ENCODE measurements at regions not wholly inside any gene's neighbourhood (a gene's known extent, or its start where the extent isn't known, plus 50 kb on each side); places are given as distances from the start of the nearest gene placed in this dataset.
"Not testable (repeated sequence)": the region's sequence is repeated elsewhere in the genome, so short reads cannot be mapped to it uniquely, and the experiment has no call there.

- H3K79me2 ChIP-seq (replicated peaks; ENCODE audit: insufficient read depth, low read length); H3F3A ChIP-seq (ENCODE audit: insufficient read depth, low read length, poor library complexity, severe bottlenecking); H3K27ac ChIP-seq (ENCODE audit: low read length); H3K4me2 ChIP-seq (ENCODE audit: low read length); H4K20me1 ChIP-seq (ENCODE audit: insufficient read depth); H3K36me3 ChIP-seq (ENCODE audit: insufficient read depth, low read length); H3K4me3 ChIP-seq (ENCODE audit: low read length); H3K9me2 ChIP-seq (ENCODE audit: insufficient read depth, low read length); H2AFZ ChIP-seq (ENCODE audit: low read depth, low read length); H3K9ac ChIP-seq (ENCODE audit: low read length); H3K9me3 ChIP-seq (ENCODE audit: low read length); H3K27me3 ChIP-seq (ENCODE audit: insufficient read depth, low read depth, low read length): not testable (repeated sequence)
Measured at GRCh38 chr4:102397056-102397455, 51.8 kb upstream of the SLC39A8 start.

- no peaks in the 10 kb centered on the region for H3K9me2 ChIP-seq (ENCODE audit: insufficient read depth, low read length)
Measured at GRCh38 chr4:102399021-102399420, 53.7 kb upstream of the SLC39A8 start.

GRCh38 chr4:102400898-102401297 lies 55.6 kb upstream of the SLC39A8 start:
- no peaks in the 10 kb centered on the region for H3K27me3 ChIP-seq (ENCODE audit: insufficient read depth, low read depth, low read length)
- TF ChIP-seq TAF1 (IDR thresholded peaks at IDR 0.05; ENCODE audit: low read depth): no peak
- H3F3A ChIP-seq (ENCODE audit: insufficient read depth, low read length, poor library complexity, severe bottlenecking): no peaks in the 10 kb centered on the region
- no peak overlapping the region for H3K9ac ChIP-seq (ENCODE audit: low read length)
- no peak overlapping the region for H3K27ac ChIP-seq (ENCODE audit: low read length)
- H3K4me3 ChIP-seq (ENCODE audit: low read length): no peak overlapping the region
- H3K9me2 ChIP-seq (ENCODE audit: insufficient read depth, low read length): no peaks in the 10 kb centered on the region
- H2AFZ ChIP-seq (ENCODE audit: low read depth, low read length): no peak overlapping the region
- H3K9me3 ChIP-seq (ENCODE audit: low read length): no peaks in the 10 kb centered on the region
- H3K79me2 ChIP-seq (replicated peaks; ENCODE audit: insufficient read depth, low read length): no peaks in the 10 kb centered on the region
- H3K36me3 ChIP-seq (ENCODE audit: insufficient read depth, low read length): no peaks in the 10 kb centered on the region
- H4K20me1 ChIP-seq (ENCODE audit: insufficient read depth): no peaks in the 10 kb centered on the region
- no peak overlapping the region for H3K4me2 ChIP-seq (ENCODE audit: low read length)

More at GRCh38 chr4:102399021-102399420, 53.7 kb upstream of the SLC39A8 start:
- TF ChIP-seq EP300 (conservative IDR thresholded peaks at IDR 0.05; ENCODE audit: poor library complexity, severe bottlenecking) (no peak), TAF1 (IDR thresholded peaks at IDR 0.05; ENCODE audit: low read depth) (no peak), MXI1 (conservative IDR thresholded peaks at IDR 0.05; ENCODE audit: poor library complexity, severe bottlenecking) (no peak), RAD21 (conservative IDR thresholded peaks at IDR 0.05) (no peak)
- no peak overlapping the region for H2AFZ ChIP-seq (ENCODE audit: low read depth, low read length)
- no peak overlapping the region for H3K9ac ChIP-seq (ENCODE audit: low read length)
- H3K79me2 ChIP-seq (replicated peaks; ENCODE audit: insufficient read depth, low read length): no peaks in the 10 kb centered on the region
- H3K27ac ChIP-seq (ENCODE audit: low read length): no peak overlapping the region
- H3F3A ChIP-seq (ENCODE audit: insufficient read depth, low read length, poor library complexity, severe bottlenecking): no peaks in the 10 kb centered on the region
- no peaks in the 10 kb centered on the region for H4K20me1 ChIP-seq (ENCODE audit: insufficient read depth)
- no peaks in the 10 kb centered on the region for H3K27me3 ChIP-seq (ENCODE audit: insufficient read depth, low read depth, low read length)
- no peaks in the 10 kb centered on the region for H3K9me3 ChIP-seq (ENCODE audit: low read length)
- H3K36me3 ChIP-seq (ENCODE audit: insufficient read depth, low read length): no peaks in the 10 kb centered on the region
- no peak overlapping the region for H3K4me3 ChIP-seq (ENCODE audit: low read length)
- H3K4me2 ChIP-seq (ENCODE audit: low read length): no peak overlapping the region

GRCh38 chr4:102402223-102402622 lies 56.9 kb upstream of the SLC39A8 start:
- TF ChIP-seq REST (IDR thresholded peaks at IDR 0.05; ENCODE audit: borderline replicate concordance) (no peak), MXI1 (conservative IDR thresholded peaks at IDR 0.05; ENCODE audit: poor library complexity, severe bottlenecking) (no peak), EZH2 (IDR thresholded peaks at IDR 0.05; ENCODE audit: borderline replicate concordance, insufficient read depth, low read length, poor library complexity, severe bottlenecking) (no peak), SMC3 (conservative IDR thresholded peaks at IDR 0.05; ENCODE audit: poor library complexity) (no peak), EP300 (conservative IDR thresholded peaks at IDR 0.05; ENCODE audit: poor library complexity, severe bottlenecking) (no peak)
- no peak overlapping the region for H3K4me3 ChIP-seq (ENCODE audit: low read length)
- H3K27me3 ChIP-seq (ENCODE audit: insufficient read depth, low read depth, low read length): no peaks in the 10 kb centered on the region
- H2AFZ ChIP-seq (ENCODE audit: low read depth, low read length): no peak overlapping the region
- H3K27ac ChIP-seq (ENCODE audit: low read length): no peak overlapping the region
- H3K9me2 ChIP-seq (ENCODE audit: insufficient read depth, low read length): no peaks in the 10 kb centered on the region
- H3K9me3 ChIP-seq (ENCODE audit: low read length): no peaks in the 10 kb centered on the region
- H3K4me2 ChIP-seq (ENCODE audit: low read length): no peak overlapping the region
- no peaks in the 10 kb centered on the region for H3K36me3 ChIP-seq (ENCODE audit: insufficient read depth, low read length)
- H3F3A ChIP-seq (ENCODE audit: insufficient read depth, low read length, poor library complexity, severe bottlenecking): no peaks in the 10 kb centered on the region
- H3K9ac ChIP-seq (ENCODE audit: low read length): no peak overlapping the region
- no peaks in the 10 kb centered on the region for H4K20me1 ChIP-seq (ENCODE audit: insufficient read depth)
- H3K79me2 ChIP-seq (replicated peaks; ENCODE audit: insufficient read depth, low read length): no peaks in the 10 kb centered on the region

All from neural cell (in vitro differentiated cells).